Right atrium auricular region (tissue), 2 donors: ENCODE measurements at regions not wholly inside any gene's neighbourhood (a gene's known extent, or its start where the extent isn't known, plus 50 kb on each side); places are given as distances from the start of the nearest gene placed in this dataset.

Source experiments
- DNase-seq: peaks from one replicate; pipeline ENCODE4 v3.0.0-alpha.2; 2019; ENCODE audit warnings: low spot score
- H3K27ac ChIP-seq, 2 donors: fragments of 200-600 bp; sonication (generic); 1 replicate in 1 of 2; 2 replicates in 1 of 2; pipeline ENCODE4 v1.5.1; 2016 to 2019
- H3K27me3 ChIP-seq, 2 donors: fragments of 200-600 bp; sonication (generic); one replicate each; pipeline versions ENCODE4 v1.5.1 to v1.6.0; 2017 to 2019
- H3K36me3 ChIP-seq: fragments of 200-600 bp; sonication (generic); one replicate; pipeline ENCODE4 v1.5.1; 2016
- H3K4me1 ChIP-seq, 2 donors: fragments of 200-600 bp; sonication (generic); one replicate each; pipeline versions ENCODE4 v1.5.1 to v1.6.0; 2017 to 2019
- H3K4me3 ChIP-seq, 2 donors: fragments of 200-600 bp; sonication (generic); 1 replicate in 1 of 2; 2 replicates in 1 of 2; pipeline ENCODE4 v1.5.1; 2017 to 2019; ENCODE audit warnings: mild to moderate bottlenecking in 1 of 2, moderate library complexity in 1 of 2
- H3K9me3 ChIP-seq, 2 donors: fragments of 200-600 bp; sonication (generic); one replicate each; pipeline ENCODE4 v1.5.1; 2019
- TF ChIP-seq, protein P1 (sequence below), 2 donors: fragments of 200-600 bp; sonication (generic); IDR thresholded peaks; one replicate each; pipeline ENCODE4 v1.5.1; 2019; ENCODE audit warnings: antibody characterized with exemption in 2 of 2

DNA sequence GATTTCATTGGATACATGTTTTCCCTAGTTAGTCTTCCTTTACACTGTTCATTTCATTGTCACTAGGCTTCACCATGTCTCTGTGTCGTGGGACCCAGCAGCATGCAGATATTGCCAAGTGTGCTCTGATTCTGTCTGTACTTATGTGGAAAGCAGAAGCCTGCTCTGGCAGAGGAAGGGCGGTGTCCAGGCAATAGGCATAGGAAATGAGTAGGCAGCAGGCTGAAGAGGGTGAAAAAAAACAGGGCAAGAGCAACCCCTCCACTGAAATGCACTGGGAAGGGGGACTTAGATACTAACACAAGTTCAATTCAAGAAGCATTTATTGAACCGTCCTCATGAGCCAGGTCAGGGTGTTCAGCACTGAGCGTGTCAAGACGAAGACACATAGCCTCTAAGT, 85.2 kb upstream of the VAV3 start:
- no peak overlapping the region for H3K4me3 ChIP-seq
- no peaks in the 10 kb centered on the region for H3K36me3 ChIP-seq
- H3K27ac ChIP-seq: peak overlapping the region; percentile 23 to 28
- TF ChIP-seq, protein P1, sequence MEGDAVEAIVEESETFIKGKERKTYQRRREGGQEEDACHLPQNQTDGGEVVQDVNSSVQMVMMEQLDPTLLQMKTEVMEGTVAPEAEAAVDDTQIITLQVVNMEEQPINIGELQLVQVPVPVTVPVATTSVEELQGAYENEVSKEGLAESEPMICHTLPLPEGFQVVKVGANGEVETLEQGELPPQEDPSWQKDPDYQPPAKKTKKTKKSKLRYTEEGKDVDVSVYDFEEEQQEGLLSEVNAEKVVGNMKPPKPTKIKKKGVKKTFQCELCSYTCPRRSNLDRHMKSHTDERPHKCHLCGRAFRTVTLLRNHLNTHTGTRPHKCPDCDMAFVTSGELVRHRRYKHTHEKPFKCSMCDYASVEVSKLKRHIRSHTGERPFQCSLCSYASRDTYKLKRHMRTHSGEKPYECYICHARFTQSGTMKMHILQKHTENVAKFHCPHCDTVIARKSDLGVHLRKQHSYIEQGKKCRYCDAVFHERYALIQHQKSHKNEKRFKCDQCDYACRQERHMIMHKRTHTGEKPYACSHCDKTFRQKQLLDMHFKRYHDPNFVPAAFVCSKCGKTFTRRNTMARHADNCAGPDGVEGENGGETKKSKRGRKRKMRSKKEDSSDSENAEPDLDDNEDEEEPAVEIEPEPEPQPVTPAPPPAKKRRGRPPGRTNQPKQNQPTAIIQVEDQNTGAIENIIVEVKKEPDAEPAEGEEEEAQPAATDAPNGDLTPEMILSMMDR (IDR thresholded peaks at IDR 0.05): no peak
- no peak for DNase-seq
- peaks cover 0 to 54% of the 10 kb centered on the region in 2 donors for H3K4me1 ChIP-seq
- H3K27me3 ChIP-seq: no peaks in the 10 kb centered on the region
- H3K9me3 ChIP-seq: no peaks in the 10 kb centered on the region

DNA sequence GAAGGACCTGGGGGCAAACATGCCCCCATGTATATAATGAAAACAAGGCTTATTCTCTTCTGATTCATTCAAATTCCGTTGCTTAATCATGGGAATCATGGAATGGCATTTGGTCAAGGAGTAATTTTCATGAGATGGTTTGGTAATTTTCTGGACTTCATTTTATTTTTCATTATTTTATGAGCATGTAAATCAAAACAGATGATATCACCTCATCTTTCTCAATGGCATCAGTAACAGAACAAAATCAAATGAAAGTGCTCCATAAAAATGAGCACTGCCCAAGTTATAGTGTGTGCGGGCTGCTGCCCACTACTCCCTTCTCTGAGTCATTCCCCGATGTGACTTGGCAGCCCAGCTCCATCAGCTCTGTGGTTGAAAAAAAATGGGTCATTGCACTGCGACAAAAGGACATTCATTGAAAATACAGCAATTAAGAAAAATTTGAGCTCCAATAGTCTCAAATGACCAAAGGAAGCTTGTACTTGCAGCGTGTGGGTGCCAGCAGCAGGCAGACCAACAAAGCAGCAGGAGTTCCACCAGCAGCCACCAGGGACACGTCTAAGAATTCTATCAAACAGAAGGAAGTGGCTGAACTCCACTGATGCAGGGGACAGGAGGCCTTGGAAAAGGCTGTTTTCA, 84.3 kb upstream of the VAV3 start:
- Histone ChIP-seq H3K27ac (peak overlapping the region in 1 of 2 donors; percentile 30), H3K4me1 (peaks cover 0 to 54% of the 10 kb centered on the region in 2 donors), H3K4me3 (no peak overlapping the region), H3K27me3 (no peaks in the 10 kb centered on the region), H3K36me3 (no peaks in the 10 kb centered on the region), H3K9me3 (no peaks in the 10 kb centered on the region)
- TF ChIP-seq, protein P1 (IDR thresholded peaks at IDR 0.05): peak; percentile 24 to 58
- no peak for DNase-seq

DNA sequence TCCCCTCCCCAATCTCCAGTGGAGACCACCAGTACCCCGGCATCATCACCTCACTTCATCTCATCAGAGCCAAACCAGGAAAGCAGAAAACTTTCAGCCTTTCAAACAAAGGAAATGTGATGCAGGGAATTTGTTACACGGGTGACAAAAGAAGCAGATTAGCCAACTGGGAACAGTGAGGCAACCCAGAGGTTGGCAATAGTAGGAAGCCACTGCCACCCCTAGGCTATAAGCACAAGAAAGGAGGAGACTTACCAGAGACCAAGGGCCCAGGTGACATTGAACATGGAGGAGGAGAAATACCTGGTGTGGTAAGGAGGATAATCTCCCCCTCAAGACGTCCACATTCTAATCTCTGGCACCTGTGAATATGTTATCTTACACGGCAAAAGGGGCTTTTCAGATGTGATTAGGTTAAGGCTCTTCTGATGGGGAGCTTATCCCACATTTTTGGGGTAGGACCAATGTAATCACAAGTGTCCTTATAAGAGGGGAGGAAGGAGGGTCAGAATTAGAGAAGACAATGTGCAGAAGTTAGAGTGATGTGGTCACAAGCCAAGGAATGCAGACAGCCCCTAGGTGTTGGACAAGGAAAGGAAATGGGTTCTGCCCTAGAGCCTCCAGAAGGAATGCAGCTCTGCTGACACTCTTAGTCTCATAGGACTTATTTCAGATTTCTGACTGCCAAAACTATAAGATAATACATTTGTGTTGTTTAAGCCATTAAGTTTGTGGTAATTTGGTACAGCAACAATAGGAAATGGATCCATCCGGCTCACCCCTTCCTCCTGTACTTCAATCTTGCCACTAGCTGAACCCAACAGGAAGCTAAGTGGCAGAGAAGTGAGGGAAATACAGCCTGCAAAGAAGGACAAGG, 83.6 kb upstream of the VAV3 start:
- peak overlapping the region in 1 of 2 donors; percentile 30 for H3K27ac ChIP-seq
- DNase-seq: no peak
- no peaks in the 10 kb centered on the region for H3K27me3 ChIP-seq
- no peaks in the 10 kb centered on the region for H3K36me3 ChIP-seq
- no peaks in the 10 kb centered on the region for H3K9me3 ChIP-seq
- peaks cover 0 to 48% of the 10 kb centered on the region in 2 donors for H3K4me1 ChIP-seq
- H3K4me3 ChIP-seq: no peak overlapping the region
- TF ChIP-seq, protein P1 (IDR thresholded peaks at IDR 0.05): no peak

DNA sequence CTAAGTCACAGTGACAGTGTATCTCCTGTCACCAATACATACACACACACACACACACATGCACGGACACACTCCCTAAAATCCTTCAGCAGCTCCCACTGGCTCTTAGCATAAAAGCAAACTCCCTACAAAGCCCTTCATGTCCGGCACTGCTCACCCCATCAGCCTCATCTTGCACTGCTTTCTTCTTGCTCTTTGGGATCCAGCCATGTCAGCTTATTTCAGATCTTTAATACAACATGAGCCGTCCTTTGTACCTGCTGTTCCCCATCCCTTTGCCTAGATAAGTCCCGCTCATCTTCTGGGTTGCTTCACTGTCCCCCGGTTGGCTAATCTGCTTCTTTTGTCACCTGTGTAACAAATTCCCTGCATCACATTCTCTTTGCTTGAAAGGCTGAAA, 82.1 kb upstream of the VAV3 start:
- Histone ChIP-seq H3K27me3 (no peaks in the 10 kb centered on the region), H3K4me3 (no peak overlapping the region), H3K4me1 (peaks cover 0 to 33% of the 10 kb centered on the region in 2 donors), H3K9me3 (no peaks in the 10 kb centered on the region), H3K36me3 (no peaks in the 10 kb centered on the region), H3K27ac (no peak overlapping the region)
- TF ChIP-seq, protein P1 (IDR thresholded peaks at IDR 0.05): no peak
- no peak for DNase-seq

DNA sequence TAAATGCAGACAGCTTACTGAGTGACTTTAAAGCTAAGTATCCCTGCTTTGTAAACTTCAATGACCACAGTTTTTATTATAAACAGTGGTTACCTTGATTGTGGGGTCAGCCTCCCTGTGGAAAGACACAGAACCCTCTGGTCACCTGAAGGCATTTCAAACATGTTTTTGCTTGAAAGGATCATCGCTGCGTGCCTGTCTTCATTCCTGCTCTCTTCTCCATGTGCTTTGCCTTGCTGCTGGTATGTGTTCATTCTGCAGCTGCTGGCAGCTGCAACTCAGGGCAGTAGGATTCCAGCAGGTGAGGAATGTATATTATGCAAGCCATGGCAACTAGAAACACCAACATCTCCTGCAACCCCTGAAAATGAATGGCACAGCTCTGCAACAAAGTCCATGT, 81.0 kb upstream of the VAV3 start:
- peaks cover 0 to 31% of the 10 kb centered on the region in 2 donors for H3K4me1 ChIP-seq

More for the DNA sequence above, 81.0 kb upstream of the VAV3 start:
- Histone ChIP-seq H3K27me3 (no peaks in the 10 kb centered on the region), H3K4me3 (no peak overlapping the region), H3K27ac (no peak overlapping the region), H3K36me3 (no peaks in the 10 kb centered on the region), H3K9me3 (no peaks in the 10 kb centered on the region)
- no peak for DNase-seq
- TF ChIP-seq, protein P1 (IDR thresholded peaks at IDR 0.05): no peak
